DND-41 (cell line): ENCODE measurements at regions not wholly inside any gene's neighbourhood (a gene's known extent, or its start where the extent isn't known, plus 50 kb on each side); places are given as distances from the start of the nearest gene placed in this dataset.

ENCODE experiments used
- EZH2 ChIP-seq: IDR thresholded peaks from 3 replicates; pipeline ENCODE4 v1.6.1; 2012; ENCODE audit warnings: borderline replicate concordance, low read depth, mild to moderate bottlenecking, moderate library complexity, low read length, inconsistent platforms; ENCODE audit not compliant: severe bottlenecking
- TF ChIP-seq, protein P1 (sequence below): IDR thresholded peaks from 2 replicates; pipeline ENCODE4 v1.5.1; 2012; ENCODE audit warnings: borderline replicate concordance, low read length, moderate library complexity, mild to moderate bottlenecking; ENCODE audit not compliant: poor library complexity, severe bottlenecking; ENCODE audit errors: extremely low read depth

DNA sequence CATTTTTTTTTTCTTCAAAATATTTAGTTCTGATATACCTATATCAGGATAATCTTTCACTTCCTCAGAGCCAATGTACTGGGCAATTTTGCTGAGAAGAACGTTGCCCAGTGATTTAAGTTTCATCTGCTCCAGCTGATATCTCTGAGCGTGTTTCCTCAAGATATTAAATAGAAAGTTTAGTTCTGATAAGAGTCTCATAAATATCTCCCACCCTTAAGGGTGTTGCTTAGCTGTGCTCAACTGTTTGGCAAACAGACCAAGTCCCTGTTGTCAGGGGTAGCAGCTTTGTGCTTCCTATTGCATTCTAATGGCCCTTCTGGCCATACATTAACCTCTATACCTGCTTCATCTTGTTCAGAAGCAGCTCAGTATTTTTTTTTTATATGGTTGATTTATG, 84.7 kb upstream of the GPR141 start:
- TF ChIP-seq, protein P1, sequence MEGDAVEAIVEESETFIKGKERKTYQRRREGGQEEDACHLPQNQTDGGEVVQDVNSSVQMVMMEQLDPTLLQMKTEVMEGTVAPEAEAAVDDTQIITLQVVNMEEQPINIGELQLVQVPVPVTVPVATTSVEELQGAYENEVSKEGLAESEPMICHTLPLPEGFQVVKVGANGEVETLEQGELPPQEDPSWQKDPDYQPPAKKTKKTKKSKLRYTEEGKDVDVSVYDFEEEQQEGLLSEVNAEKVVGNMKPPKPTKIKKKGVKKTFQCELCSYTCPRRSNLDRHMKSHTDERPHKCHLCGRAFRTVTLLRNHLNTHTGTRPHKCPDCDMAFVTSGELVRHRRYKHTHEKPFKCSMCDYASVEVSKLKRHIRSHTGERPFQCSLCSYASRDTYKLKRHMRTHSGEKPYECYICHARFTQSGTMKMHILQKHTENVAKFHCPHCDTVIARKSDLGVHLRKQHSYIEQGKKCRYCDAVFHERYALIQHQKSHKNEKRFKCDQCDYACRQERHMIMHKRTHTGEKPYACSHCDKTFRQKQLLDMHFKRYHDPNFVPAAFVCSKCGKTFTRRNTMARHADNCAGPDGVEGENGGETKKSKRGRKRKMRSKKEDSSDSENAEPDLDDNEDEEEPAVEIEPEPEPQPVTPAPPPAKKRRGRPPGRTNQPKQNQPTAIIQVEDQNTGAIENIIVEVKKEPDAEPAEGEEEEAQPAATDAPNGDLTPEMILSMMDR, result no peak
- TF ChIP-seq EZH2, result no peak
